HG03354 (cell line): ENCODE measurements at regions not wholly inside any gene's neighbourhood (a gene's known extent, or its start where the extent isn't known, plus 50 kb on each side); places are given as distances from the start of the nearest gene placed in this dataset.

Experiments used
- ATAC-seq: cut with Tn5 transposase; IDR thresholded peaks from one replicate; pipeline ENCODE4 v1.9.1; 2021; ENCODE audit warnings: mild to moderate bottlenecking; ENCODE audit not compliant: unreplicated experiment, poor library complexity, severe bottlenecking

DNA sequence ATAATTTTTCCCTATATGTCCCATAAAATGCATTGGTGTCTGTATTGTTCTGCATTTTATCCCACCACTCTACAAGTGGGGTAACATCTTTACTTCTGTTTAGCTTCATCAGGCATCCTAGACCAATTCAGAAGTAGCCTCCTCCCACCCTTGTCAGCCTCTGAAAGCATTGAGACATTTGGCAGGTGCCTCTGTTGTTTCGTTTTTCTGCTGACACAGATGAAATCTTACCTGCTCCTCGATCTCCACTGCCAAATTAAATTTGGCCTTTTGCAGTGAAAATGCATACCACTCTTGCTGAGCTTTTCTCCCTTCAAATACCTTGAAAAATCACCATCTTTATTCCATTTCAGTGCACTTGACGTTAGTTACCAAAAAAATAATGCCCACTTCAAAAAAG lies 83.5 kb upstream of the STARD13 start:
- no peak for ATAC-seq

GRCh38 chr13:33372251-33372919 lies 86.8 kb upstream of the STARD13 start:
- no peak for ATAC-seq

DNA sequence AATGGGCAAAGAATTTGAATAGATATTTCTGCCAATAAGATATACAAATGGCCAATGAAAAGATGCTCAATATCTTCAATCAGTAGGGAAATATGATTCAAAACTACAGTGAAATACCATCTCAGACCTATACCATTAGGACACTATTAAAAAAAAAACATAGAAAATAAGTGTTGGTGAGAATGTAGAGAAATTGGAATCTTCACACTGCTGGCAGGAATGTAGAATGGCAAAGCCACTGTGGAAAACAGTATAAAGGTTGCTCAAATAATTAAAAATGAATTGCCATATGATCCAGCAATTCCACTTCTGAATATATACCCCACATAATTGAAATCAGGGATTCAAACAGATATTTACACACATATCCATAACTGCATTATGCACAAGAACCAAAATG lies 88.1 kb upstream of the STARD13 start:
- ATAC-seq = no peak

DNA sequence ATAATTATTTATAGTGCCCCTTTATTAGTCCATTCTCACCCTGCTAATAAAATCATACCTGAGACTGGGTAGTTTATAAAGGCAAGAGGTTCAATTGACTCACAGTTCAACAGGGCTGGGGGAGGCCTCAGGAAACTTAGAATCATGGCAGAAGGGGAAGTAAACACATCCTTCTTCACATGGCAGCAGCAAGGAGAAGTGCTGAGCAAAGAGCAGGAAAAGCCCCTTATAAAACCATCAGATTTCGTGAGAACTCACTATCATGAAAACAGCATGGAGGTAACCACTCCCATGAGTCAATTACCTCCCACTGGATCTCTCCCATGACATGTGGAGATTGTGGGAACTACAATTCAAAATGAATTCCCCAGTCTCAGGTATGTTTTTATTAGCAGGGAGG lies 89.9 kb upstream of the STARD13 start:
- ATAC-seq = no peak

- ATAC-seq = no peak
These were observed 90.7 kb upstream of the STARD13 start for GRCh38 chr13:33376212-33376611.

DNA sequence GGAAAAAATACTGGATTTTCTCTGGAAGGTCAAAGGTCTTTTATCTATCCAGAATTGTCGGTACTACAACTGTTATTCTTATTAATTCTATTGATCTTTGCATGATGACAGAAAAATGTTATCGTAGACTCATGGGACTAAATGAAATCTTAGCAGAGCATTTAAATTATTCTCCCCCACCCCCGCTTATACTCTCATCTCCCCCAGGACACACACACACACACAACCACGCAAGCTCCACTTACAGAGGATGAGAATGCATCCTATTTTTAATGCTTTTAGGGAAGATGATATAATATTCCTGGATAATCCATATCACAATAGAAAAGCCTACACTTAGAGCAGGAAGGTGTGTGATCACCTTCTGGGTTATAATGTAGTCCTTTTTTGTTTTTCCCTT lies 91.9 kb upstream of the STARD13 start:
- ATAC-seq = no peak

GRCh38 chr13:33377825-33378224 lies 92.3 kb upstream of the STARD13 start:
- no peak for ATAC-seq

- no peak for ATAC-seq
These were observed 94.1 kb upstream of the STARD13 start for GRCh38 chr13:33379608-33380007.

GRCh38 chr13:33380487-33381079 lies 95.0 kb upstream of the STARD13 start:
- no peak for ATAC-seq

DNA sequence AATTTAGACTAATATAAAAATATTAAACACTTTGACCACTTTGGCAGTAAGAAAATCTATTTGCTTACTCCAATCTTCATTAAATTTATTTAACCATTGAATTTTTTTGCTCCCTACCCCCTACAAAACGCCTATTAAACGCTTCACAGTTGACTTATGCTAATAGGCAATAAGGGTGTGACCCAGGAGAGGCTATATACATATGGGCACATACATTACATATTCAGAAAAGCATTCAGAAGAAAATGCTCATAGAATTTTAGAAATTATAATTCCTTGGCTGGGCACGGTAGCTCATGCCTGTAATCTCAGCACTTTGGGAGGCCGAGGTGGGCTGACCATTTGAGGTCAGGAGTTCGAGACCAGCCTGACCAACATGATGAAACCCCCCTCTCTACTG lies 95.6 kb upstream of the STARD13 start:
- no peak for ATAC-seq

DNA sequence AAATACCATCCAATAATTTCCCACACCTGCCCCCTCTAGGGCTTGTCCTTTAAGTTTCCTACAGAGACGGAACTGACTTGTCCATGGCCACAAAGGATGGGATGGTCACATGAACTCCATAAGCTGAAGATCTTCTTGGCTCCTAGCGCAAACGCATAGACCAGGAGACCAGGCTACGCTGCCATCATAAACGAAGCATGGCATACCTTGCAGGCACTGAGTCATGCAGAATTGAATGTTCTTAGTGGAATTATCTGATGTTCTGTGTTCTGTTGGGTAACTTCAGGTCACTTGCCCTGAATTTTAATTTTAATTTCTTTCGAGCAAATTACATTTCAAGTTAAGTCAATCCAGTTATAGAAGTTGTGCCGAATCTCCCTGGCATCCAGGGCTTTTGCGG lies 96.4 kb upstream of the STARD13 start:
- ATAC-seq = no peak

GRCh38 chr13:33383724-33384577 lies 98.4 kb upstream of the STARD13 start:
- no peak for ATAC-seq

DNA sequence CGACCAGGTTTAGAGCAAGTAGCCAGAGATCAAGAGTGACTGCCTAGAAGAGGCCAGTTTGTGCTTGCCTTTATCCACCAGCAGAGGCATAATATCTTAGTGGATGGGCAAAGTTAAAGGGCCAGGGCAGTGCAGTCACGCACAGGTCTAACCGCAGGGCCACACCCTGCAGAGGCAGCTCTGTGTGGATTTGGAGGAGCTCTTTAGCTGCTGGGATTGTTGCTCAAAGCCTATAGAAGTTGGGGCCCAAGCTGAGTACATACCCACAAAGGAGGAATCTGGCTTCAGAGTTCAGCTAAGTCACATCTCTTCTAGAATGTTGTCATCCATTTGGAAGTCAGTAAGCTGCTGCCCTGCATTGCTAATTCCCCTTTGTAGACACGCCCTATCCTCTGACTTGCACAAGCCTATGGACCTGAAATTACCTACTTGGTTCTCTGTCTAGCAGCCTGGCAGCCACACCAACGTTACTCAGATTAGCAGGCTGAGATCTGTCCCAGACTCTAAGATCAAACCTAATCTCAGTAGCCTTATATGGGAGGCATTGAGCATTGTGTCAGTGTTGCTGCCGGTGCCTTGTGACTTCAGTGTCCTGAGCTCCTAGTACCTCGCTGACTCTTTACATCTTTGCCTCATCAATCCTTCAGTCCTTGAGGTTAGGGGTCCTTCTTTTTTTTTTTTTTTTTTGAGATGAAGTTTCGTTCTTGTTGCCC lies 102.9 kb upstream of the STARD13 start:
- ATAC-seq = no peak

DNA sequence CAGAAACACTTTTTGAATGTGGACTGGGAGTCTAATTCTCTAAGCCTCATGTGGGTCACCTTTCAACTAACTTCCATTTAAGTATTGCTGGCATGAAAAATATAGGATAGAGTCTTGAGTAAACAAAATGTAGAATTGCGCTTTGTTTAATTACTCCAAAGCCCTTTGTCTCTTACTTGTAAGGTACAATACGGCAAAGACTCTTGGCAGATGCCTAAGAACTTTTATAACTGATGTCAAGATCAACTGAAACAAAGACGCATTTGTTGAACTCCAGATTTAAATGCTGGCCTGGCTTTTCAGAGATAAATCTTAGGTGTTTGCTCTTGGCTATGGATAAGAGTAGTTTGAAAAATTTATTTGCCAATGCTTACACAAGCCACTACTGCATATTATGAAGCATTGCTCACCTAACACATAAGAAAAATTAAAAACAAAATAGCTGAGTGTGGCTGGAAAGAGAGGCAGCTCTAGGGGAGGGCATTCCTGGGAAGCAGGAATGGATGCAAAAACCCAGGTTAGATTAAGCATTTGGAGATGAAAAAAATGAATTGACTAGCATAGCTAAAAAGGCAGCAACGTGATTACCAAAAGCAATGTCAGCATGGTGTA lies 107.3 kb upstream of the STARD13 start:
- ATAC-seq = no peak

DNA sequence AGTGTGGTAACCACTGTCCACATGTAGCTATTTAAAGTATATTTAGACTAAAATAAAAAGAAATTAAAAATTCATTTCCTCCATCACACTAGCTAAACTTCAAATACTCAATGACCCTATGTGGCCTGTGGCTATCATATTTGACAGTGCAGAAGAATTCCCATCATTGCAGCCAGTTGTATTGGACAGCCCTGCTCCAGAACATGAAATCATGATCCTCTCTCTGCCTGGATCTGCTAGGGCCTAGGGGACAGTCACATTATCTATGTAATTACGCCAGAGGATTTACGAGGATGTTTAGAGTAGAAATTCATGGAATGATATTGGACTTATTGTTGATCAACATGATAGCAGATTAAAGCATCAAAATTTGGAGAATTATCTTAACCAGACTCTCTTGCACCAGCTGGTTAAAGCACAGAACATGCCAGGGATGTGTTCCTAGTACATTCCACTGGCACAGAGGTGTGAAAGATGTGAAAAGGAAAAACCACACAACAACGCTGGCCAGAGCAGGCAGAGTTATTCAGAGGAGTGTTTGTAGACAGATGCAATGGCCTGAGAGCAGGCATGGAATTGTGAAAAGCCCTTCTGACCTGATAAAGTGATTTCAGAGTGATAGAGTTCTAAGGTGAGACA lies 108.9 kb upstream of the STARD13 start:
- ATAC-seq = no peak

DNA sequence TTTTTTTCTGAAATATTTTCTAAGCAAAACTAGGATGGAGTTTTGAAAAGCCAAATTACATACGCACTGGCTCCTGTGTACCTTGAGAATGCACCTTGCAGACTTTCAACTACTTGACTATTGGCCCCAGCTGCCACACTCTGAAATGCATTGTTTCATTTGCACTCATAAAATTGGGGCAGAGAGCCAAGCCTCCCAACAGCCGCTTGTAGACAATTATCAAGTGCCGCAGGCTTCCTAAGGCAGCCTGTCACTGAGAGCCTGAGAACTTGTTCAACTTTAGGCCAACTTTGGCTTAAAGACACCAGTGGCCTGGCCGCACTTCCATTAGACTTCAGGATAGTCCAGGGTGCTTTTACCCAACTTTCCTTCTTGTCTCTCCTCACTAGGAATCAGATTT lies 115.7 kb upstream of the STARD13 start:
- ATAC-seq = no peak

DNA sequence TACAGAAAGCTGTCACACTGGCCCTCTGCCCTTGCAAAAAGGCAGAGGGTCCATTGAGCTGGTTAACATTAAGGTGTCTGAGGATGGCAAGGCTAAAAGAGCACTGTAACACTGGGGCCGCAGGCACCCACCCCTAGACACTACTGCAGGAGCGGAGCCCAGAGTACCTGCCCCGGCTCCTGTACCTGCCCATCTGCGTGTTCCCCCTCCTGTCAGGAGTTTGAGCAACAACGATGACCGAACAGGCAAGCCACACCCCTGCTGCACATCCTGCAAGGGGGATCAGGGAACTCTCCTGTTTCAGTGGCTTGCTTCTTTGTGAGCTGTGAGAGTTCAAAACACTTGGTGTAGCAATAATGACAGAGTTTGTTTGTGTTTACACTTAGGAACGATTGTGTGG lies 117.4 kb upstream of the STARD13 start:
- no peak for ATAC-seq

- ATAC-seq = no peak
These were observed 118.3 kb upstream of the STARD13 start for GRCh38 chr13:33403807-33404362.

DNA sequence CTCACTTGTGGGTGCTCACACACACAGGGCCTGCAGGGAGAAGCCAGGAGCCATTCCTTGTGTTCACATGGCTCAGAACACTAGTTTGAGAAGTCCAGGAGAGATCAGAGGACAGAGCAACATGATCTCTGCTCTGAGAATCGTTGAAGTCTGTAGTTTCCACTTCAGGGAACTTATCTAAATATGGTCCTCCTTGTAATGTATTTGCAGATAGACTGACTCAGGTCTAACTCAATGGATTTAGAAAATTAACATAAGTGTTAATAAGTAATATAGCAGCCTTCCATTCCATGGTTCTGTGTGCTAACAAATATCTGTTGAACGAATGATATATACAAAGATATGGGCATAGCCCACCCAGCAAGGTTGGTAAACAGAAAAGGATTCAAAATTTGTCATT lies 119.8 kb upstream of the STARD13 start:
- ATAC-seq = no peak
